ENCODE measurements at regions not wholly inside any gene's neighbourhood (a gene's known extent, or its start where the extent isn't known, plus 50 kb on each side); places are given as distances from the start of the nearest gene placed in this dataset.
"Not testable (repeated sequence)": the region's sequence is repeated elsewhere in the genome, so short reads cannot be mapped to it uniquely, and the experiment has no call there.

DNA sequence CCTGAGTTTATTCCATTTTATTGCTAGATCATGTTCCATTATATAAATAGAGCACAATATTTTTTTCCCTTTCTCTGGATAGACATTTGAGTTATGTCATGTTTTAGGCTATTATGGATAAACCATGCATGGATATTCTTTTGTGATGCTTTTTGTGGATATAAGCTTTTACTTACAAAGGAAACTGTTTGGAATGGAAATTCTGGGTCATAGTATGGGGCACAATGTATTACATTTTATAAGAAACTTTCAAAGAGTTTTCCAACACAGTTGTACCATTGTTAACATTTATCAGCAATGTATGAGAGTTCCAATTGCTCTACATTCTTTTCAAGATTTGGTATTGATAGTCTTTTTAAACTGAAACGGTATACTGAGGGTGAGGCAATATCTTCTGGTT is 749.4 kb downstream of the SOCS6 start:
- no peak for DNase-seq

DNA sequence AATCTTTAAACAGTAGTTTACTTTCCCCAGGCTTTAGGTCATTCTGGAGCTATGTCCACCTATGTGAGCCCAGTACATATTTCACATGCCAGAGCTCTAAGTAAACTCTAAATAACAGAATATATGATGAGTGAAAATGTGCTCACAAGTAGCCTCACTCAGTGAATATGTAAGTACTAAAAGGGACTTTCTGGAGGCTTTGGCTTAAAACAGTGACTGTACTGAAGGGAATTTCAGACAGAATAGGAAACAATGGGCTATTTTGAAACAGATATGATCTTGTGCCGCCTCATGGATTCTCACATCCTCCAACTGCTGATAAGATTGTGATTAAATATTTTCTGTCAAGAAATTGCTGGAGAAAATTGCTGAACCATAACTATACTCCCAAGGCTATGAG is 747.9 kb downstream of the SOCS6 start:
- DNase-seq, result no peak

DNA sequence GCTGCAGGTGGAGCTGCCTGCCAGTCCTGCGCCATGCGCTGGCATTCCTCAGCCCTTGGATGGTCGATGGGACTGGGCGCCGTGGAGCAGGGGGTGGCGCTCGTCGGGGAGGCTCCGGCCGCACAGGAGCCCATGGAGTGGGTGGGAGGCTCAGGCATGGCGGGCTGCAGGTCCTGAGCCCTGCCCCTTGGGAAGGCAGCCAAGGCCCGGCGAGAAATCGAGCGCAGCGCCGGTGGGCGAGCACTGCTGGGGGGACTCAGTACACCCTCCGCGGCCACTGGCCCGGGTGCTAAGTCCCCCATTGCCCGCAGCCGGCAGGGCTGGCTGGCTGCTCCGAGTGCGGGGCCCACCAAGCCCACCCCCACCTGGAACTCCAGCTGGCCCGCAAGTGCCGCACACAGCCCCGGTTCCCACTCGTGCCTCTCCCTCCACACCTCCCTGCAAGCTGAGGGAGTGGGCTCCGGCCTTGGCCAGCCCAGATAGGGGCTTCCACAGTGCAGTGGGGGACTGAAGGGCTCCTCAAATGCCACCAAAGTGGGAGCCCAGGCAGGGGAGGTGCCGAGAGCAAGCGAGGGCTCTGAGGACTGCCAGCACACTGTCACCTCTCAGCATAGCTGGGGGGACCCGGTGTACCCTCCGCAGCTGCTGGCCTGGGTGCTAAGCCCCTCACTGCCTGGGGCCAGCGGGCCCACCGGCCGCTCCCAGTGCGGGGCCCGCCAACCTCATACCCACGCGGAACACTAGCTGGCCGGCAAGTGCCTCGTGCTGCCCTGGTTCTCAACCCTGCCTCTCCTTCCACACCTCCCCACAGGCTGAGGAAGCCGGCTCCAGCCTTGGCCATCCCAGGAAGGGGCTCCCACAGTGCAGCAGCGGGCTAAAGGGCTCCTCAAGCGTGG is 742.7 kb downstream of the SOCS6 start:
- DNase-seq, result not testable (repeated sequence)

DNA sequence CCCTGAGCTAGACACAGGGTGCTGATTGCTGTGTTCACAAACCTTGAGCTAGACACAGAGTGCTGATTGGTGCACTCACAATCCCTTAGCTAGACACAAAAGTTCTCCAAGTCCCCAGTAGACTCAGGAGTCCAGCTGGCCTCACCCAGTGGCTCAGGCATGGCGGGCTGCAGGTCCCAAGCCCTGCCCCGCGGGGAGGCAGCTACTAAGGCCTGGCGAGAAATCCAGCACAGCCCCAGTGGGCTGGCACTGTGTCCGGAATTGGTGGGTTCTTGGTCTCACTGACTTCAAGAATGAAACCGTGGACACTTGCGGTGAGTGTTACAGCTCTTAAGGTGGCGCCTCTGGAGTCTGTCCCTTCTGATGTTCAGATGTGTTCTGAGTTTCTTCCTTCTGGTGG is 741.2 kb downstream of the SOCS6 start:
- DNase-seq, result not testable (repeated sequence)

DNA sequence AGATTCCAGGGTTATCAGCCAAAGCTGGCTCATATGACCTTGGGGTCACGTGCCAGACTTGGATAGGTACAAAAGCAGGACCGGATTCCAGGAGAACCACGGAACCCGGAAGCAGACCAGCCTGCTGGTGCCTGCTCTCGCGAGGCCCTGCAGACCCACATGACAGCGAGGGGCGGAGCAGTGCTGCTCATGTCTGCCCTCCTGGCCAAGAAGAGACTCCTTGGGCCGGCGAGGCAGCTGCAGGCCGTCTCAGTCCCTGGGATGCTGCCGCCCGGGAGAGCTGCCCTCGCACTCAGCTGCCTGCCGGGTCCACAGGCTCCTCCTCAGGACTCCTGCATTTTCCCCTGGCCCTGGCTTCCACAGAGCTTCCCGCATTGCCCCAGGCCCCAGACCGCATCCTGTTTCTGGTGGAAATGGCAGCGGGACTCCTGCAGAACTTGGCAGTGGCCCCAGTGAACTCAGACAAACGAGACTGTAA is 739.5 kb downstream of the SOCS6 start:
- peak in 1 of 2 experiments; percentile 36 for DNase-seq

DNA sequence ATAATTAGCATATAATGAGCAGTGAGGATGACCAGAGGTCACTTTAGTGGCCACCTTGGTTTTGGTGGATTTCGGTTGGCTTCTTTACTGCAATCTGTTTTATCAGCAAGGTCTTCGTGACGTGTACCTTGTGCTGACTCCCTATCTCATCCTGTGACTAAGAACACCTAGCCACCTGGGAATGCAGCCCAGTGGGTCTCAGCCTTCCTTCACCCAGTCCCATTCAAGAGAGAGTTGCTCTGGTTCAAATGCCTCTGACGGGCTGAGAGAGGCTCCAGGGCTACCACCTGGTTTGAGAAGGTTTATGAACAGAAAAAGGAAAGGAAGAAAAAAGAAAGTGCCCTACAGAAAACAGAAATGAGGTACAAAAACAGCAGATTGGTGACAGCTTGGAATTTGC is 738.7 kb downstream of the SOCS6 start:
- DNase-seq, result no peak

DNA sequence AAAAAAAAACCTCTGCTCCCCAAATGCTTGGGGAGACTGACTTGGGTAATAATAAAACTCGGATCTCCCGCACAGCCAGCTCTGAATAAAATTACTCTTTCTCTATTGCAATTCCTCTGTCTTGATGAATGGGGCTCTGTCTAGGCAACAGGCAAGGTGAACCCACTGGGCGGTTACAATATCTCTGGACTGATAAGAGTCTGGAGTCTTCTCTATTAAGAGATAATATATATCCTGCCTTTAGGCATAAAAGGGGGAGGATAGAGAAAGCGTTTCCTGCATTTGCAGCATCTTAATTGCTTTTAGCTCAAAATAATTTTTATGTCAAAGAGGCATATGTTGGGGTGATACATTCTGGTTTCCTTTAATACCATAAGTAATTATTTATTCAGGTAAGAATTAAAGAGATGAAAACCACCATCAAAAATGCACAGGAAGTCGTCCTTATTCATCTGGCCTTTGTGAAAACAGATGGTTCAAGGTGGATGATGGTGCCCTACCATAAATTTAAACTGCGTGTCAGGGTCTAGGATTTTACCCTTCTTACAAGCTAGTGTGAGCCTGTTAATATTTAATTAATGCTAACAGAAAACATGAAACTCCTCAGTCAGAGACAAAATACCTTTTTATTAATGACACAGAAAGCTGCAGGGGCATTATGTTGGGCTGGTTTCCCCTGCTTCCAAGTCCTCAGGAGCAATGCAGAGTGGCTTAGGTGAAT is 736.8 kb downstream of the SOCS6 start:
- no peak for DNase-seq

DNA sequence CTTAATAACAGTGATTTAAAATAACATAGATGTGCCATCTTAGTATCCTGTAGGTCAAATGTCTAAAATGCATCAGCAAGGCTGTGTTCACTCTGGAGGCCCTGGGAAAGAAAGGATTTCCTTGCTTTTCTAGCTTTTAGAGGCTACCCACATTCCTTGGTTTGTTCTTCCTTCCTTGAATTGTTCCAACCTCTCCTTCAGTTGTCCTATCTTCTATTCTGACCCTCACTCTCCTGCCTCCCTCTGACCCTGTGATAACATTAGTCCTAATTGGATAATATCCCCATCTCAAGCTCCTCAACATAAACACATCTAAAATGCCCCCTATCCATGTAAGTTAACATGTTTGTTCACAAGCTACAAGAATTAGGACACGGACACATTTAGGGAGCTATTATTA is 733.5 kb downstream of the SOCS6 start:
- no peak for DNase-seq

DNA sequence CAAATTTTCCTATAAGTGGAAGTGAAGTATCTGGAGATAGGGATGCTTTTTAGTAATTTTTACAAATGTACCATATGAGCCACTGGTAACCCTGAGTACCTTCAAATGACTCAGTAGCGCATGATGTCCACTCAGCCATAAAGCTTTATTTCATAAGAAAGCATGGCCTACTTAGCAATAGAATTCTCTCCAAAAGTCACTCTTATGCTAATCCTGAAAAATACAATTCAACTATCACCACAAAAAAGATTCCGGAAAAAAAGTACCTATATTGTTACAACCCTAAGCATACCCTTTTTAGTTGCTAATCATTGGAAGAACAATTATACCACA is 732.2 kb downstream of the SOCS6 start:
- no peak for DNase-seq

DNA sequence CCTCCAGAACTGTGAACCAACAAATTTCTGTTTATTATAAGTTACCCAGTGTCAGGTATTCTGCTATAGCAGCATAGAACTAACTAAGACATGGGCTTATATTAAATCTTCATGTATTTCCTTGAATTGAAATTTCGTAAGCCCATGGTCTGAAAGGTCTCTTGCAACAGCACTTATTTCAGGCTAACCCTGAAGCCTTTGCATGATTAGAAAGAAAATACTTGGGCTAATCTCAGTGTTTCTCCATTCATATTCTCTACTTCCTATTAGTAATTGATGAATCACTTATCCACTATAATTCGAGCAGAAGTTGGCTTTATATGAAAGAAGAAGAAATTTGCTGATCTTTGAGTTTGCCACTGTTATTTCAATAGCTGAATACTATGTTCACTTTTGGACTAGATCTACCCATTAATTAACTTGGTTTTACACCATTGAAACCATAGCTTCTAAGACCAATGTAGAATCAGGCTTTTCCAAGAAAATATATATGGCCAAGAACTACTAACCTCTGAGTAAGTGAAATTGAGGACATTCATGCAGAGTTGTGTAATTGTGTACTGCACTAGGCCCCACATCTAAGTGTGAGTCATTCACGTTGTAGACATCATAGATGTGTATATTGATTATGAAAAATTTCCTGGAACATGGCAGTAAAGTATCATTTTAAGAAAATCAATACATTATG is 731.6 kb downstream of the SOCS6 start:
- no peak for DNase-seq

DNA sequence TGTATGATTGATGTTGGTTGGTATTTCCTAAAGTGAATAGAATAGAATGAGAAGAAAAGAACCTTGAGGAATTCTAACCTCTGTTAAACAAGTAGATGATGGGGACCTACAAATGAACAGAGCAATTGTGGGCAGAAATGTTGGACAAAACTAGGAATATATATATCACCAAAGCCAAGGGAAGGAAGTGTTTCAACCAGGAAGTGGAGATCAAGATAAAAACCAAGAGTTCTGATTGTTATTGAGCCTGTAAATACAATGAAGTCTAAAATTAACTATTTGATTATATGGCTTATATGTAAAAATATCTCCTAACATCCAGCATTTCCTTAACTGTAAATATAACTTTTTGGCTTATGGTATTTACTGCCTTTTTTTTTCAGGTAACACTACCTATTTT is 730.0 kb downstream of the SOCS6 start:
- DNase-seq, result no peak

DNA sequence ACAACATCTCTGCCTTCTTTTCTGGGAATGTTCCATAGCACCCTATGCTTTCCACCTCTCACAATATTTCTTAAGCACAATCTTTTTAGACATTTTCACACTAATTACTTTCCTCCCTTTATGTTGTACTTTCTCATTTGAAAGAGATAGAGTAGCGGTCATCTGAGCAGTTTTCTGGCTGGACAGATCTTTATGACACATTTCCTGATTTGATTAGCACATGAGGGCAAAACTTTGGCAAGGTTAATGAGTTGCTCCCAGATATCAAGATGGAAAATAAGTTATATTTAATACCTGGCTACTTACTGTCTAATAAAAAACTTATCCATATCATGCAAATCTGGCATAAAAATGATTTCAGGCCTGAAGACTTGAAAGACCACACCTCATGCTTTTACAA is 723.9 kb downstream of the SOCS6 start:
- DNase-seq, result no peak

DNA sequence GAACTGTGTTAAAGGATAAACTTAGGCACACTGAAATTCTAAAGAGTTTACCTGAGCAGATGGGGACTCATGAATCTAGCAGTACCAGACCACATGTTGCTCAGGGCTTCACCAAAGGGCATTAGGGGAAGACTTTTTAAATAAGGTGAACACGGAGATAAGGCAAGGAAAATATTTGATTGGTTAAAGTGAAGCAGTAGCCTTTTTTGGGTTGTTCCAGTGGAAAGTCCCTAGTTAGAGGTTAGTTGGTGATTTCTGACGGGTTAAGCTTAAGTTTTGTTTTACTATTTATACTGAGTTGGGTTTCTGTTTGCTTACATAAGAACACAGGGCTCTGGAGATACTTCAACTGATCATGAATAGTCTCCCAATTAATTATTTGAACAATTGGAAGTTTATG is 722.5 kb downstream of the SOCS6 start:
- DNase-seq, result no peak

DNA sequence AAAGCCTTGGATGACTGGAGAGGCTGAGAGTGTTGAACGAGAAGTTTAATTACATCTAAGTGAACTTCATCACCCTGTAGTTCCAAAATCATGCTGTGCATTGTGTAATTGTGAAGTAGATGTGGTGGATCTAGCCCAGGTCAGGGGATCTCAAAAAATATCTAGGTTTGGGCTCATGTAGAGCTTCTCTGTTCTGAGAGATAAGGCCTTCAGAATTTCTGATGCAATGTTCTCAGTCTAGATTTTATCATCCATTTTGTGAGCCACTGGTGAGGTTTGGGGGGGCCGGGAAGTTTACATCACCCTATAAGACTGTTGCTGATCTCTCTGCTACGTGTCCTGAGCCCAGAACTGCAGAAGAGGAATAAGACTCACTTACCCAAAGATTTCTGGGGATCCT is 719.4 kb downstream of the SOCS6 start:
- no peak for DNase-seq

DNA sequence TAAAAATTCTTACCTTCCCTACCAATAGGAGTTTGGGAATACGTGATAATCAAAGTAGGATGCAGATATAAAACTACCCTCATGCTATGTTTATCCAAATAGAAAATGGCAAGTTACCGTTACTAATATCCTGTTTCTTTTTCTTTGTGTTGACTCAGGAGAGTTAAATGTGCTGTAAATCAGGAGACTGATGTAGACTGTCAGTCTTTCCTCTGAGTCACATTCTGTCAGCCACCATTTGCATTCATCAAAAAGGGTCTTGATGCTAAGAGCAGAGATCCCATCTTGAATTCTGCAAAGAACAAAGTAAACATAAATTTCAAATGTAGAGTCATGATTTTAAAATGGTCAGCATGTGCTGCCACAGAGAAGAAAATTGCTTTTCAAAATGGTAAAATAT is 712.8 kb downstream of the SOCS6 start:
- no peak for DNase-seq

DNA sequence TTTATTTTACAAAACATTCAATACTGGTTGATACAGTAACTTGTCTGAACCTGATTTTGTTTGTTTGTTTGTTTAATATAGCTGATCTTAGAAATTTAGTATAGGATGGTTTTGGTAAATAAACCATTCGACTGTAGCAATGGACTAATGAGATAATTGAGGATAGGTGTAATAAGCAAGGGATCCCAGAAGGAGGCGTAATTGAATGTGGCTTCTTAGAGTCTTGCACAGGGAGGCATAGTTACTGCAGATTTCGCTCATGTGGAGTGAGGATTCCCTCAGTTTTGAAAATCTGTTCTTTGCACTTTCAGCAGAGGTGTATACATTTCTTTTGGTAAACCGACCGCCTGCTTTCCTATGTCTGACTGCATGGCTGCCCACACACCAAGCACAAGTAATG is 709.6 kb downstream of the SOCS6 start:
- DNase-seq, result no peak

DNA sequence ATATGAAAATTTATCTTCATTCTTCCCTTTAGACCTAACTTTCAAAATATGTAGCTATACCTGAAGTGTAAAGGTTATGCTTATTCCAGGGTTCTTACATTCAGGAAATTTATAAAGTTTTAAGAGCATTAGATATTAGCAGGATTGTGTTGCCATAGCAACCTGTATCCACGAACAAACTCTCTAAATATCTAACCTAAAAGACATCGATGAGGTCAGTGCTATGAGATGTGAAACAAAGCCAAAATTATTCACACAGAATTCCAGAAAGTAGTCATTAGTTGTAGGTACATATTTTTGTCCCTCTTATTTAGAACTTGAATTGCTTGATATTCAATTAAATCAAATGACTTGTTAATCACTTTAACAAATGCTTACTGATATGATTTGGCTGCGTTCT is 705.3 kb downstream of the SOCS6 start:
- DNase-seq, result no peak

DNA sequence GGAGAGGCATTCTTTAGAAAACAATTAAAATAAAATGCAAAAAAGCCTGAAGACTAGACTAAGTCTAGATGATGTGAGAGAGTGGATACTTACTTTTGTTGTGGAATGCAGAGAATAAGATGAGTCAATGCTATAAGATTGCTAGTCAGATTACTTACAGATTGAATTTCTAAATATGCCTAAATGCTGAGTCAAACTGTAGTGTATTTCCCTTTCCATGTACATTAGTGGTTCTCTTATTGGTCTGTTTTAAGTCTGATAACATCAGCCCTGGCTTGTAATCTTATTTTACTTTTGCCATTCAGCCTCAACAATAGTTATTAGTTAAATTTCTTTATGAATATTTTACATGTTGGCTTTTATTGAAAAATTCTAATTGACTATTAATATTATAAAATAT is 702.7 kb downstream of the SOCS6 start:
- no peak for DNase-seq

DNA sequence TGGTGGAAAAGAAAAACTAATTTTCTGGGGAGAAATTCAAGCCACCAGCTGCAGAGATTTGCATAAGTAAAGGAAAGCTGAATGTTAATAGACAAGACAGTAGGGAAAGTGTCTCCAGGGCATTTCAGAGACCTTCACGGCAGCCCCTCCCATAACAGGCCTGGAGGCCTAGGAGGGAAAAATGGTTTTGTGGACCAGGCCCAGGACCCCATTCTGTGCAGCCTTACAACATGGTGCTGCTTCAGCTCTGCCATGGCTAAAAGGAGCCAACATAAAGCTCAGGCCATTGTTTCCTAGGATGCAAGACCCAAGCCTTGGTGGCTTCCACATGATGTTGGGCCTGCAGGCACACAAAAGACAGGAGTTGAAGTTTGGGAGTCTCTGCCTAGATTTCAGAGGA is 697.1 kb downstream of the SOCS6 start:
- no peak for DNase-seq

DNA sequence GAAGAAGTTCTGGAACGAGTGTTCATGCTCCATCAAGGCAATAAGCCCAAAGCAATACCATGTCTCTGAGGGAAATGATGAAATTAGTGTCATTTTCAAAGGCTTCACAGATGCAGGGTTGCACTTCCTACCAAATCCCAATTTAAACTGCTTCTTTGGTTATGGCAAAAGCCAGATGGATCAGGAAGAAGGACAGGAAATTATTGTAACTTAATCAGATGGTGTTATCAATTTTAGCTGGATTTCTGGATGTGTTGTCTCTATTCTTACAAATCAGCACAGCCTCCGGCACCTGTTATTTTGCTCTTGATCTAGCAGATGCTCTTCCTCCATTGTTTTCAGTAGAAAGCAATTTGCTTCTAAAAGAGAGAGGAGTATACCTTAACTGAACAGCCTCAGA is 693.4 kb downstream of the SOCS6 start:
- DNase-seq, result no peak

DNA sequence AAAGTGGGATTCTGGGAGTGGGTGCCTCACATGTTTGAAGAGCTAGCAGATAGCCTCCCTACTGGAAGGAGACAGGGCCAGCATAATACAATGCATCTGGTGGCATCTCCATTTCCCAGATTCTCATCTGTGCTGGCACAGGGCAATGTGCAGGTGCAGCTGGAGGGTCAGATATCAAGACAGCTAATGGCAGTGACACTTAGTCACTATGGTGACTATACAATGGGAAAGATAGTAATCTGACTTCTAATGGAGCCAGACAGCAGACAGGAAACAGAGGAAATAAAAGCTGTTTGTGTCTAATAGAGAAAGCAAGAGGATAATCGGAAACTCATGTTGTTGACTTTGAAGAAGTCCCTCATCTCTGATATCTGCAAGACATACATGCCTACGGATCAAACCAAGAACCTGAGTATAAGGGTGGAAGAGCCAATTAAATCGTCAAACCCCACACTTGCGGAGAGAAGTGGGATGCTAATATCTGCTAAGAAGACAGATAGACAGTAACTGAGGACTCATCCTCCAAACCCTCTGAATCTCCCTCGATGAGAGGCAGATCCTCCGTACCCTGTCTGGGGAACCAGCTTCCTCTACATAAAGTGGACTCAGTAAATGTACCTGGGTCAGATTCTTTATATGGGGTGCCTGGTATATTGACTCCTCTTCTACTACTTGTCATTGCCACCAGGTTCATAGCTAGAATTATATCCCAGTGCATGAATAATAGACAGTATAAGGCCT is 692.7 kb downstream of the SOCS6 start:
- DNase-seq, result no peak

DNA sequence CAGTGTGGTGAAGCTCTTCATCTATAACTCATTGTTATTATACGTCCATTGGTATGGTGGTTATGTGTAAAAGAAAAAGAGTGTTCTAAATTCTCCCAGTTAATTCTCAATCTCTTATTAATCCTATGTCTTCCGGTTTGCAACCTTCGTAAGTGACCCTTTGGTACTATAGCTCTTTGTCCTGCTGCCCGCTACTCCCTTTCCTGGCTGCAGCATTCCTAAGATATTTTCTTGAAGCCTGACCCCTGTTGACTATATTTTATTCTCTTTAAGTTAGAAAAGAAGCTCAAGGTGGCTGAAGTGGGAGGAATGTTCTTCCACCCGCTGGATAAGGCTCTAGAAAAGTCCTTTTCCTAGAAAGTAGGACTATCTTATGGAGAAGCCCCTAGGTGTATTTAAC is 684.8 kb downstream of the SOCS6 start:
- no peak for DNase-seq

DNA sequence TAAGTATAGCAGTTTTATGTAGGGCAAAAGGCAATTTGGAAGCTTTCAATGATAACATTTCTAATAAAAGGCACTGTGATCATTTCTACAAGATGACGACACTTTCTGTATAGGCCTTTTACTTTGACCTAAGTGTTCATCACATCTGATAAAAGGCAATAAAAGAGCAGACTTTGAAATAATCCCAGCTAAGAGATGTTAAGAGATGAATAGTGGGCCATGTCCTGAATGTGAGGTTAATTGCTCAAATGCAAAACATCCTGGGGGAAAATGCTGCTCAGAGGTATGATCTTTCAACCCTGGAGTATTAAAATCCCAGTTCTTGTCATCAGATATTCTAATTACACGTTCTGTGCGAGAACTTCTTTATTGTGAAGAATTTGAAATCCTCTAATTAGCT is 677.6 kb downstream of the SOCS6 start:
- no peak for DNase-seq

All from NCI-H446 (cell line).